COLO829 (cell line): ENCODE measurements at regions not wholly inside any gene's neighbourhood (a gene's known extent, or its start where the extent isn't known, plus 50 kb on each side); places are given as distances from the start of the nearest gene placed in this dataset.
"Not testable (repeated sequence)": the region's sequence is repeated elsewhere in the genome, so short reads cannot be mapped to it uniquely, and the experiment has no call there.

ENCODE experiments used
- DNase-seq: peaks from one replicate; pipeline ENCODE4 v3.0.0; 2012; ENCODE audit warnings: low spot score

DNA sequence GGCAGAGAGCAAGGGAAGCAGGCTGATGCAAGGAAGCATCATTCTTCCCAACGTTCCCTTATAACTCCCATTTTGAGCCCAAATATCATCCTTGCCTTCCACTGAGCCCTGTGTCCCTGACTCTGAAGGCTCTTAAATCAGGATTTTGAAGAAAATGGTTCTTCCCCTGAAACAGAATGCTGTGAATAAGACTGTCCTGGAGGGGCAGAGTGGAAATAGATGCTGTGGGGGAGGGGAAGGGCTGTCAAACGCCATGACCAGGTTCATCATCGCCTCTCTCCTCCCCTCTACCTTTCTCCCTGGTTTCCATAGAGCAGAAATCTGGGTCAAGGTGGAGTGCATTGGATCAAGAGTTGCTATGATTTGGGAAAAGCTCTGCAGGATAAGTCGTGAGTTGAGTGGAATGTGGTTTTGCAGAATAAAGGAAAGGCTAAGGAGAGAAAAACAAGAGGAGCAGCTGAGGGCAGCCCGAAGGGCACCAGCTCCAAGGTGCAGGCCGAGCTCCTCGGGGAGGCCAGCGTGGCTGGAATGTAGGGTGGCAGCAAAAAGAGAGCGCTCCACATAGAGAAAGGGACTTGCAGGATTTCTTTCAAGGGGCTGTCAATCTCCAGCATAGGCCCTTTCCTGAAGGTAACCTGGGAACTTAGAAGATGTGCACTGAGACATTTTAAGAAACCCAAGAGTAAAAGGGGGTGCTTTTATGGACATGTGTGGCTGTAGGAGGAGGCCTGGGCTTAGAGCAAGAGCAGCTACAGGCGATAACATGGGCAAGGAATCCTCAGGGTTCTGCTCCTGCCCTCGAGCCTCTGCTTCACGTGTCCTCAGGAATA lies 120.8 kb upstream of the CDYL start:
- no peak for DNase-seq

DNA sequence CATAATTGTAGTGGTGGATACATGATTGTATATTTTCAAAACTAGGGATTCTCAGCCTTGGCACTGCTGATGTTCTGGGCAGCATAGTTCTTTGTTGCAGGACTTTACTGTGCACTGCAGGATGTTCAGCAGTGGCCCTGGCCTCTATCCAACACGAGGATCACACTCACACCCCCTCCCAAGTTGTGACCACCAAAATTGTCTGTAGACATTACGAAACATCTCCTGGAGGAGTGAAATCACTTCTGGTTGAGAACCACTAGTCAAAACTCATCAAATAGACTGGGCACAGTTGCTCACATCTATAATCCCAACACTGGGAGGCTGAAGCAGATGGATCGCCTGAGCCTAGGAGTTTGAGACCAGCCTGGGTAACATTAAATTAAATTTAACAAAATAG lies 123.1 kb upstream of the CDYL start:
- no peak for DNase-seq

DNA sequence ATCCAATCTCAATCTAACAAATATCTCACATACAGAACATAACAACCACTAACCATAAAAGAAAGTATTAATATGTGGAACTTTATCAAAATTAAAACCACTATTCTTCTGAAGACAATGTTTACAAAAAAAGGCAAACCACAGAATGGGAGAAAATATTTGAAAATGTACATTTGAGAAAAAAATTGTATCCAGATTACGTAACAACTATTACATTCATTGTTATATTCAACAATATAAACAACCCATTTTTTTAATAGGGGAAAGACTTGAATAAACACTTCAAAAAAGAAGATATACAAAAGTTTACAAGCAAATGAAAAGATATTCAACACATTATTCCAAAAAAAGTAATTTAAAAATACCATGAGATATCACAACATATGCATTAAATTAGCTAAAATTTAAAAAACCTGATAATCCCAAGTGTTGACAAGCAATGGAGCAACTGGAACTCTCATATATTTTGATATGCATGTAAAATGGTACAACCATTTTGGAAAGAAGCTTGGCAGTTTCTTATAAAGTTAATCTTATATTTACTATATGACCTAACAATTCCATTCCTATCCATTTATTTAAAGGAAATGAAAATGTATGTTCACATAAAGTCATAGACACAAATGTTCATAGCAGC lies 124.3 kb upstream of the CDYL start:
- no peak for DNase-seq

DNA sequence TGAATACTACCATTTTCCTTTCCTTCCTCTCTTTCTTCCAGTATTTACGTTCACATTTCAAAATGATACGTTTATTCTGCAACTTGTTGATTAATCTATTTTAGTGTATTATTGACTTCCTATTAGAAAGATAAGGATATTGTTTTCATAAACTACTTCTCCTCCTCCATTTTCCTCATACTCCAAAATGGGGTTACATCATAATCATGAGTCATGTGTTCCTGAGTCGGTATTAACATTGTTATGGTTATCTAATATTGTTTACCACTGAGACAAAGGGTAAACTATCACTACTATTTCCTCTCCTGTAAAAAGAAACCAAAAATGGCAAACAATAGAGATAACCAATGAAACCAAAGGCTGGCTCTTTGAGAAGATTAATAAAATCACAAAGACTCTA lies 126.5 kb upstream of the CDYL start:
- DNase-seq = no peak

DNA sequence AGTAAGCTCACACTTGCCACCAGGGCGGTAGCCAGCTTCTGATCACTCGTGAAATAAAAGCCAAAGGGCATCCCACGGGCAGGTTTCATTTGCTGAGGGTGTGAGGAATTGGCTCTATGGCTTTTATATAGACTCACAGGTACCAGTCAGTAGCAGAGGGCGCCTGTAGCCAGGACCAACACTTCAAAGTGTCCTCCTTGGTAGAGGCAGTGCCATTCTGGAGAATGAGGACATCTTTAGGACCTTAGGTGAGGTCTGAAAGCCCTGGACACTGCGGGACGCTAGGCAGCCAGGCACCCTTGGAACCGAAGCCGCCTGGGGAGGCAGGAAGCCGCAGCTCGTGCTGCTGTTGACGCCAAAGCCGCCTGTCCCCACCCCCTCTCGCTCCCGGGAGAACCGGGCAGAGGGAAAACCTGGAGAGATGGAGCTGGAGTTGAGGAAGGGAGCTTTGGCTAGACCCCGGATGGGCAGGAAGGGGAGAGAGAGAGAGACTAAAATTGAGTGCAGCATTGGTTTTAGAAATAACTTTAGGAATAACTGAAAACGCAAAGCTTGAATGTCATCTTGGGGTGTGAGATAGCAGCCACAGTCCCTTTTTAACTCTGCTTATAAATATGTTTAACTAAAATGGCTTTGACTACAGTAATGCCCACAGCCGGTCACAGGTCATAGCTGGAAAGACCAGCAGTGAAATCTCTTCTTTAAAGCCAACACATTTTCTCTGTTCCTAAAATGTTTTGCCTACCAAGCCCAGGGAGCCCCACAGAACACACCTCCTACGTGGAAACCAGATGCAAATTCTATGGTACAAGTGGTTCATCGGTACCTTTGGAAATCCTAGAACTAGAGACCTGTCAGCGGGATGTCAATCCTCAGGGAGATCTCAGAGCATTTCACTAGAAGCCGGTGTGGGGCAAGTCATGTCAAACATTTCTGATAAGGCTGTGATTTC lies 128.5 kb upstream of the CDYL start:
- peak; percentile 61 for DNase-seq

DNA sequence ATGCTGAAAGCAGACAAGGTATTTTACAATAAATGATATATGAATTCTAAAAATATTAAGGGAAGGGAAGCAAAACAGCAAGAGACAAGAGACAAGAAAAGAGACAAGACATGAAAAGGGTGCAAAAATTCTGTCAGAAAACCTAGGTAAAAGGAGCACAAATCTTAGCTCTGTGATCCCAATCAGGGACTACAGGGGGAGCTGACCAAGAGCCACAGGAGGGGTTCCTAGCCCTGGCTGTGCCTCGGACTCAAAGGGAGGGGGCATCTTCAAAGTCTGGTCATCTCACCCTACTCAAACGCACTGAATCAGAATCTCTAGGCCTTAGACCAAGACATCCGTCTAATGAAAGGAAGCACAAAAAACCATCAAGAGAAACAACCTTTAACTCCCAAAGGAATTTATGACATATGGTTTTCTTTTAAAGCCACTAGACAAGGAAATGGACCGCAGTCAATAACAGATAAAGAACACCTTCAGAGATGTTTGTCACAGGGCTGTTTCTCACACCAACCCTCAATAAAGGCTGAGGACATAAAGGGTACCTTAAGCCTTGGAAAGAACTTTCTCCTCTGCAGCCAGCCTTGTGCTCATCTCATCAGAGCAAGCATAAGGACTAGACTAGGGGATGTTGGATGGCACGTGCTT lies 130.4 kb upstream of the CDYL start:
- DNase-seq = no peak

DNA sequence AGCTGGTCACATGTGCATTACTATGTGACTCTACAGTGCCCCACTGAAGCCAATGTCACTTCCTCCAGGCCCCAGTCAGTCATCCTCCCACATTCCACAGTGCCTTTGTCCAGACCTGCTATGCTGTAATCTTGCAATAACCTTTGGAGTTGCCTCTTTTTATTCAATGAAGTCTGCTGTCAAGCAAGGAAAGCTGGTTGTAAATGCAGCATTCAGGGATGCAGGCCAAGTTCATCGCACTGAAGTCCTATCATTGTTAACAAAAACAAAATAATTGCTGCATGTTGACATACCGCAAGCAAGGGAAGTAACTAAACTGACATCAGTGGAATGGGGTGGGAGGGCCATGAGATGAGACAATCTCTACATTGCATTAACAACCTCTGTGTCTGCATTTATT lies 131.2 kb upstream of the CDYL start:
- DNase-seq = no peak

DNA sequence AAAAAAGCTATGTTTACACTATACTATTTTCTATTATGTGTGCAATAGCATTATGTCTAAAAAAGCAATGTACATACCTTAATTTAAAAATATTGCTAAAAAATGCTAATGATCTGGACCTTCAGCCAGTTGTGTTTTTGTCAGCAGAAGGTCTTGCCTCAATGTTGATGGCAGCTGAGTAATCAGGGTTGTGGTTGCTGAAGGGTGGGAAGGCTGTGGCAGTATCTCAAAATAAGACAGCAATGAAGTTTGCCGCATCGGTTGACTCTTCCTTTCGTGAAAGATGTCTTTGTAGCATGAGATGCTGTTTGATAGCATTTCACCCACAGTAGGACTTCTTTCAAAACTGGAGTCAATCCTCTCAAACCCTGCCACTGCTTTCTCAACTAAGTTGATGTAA lies 134.7 kb upstream of the CDYL start:
- DNase-seq = no peak

DNA sequence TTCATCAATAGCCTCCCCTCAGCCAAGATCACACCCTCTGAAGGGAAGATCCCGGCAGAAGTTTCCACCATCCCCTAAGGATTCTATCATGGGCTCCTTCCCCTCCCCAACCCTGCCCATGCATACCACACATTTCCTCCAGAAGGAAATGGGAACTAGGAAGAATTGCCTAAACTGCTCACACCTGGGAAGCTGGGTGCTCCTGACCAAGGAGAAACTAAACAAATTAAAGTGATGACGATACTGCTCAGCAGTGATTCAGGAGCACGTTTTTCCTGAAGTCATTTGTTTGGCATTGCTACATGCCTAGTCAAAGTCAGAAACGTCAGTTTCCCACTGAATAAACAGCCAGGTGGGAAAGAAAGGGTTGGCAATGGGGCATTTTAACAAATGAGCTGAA lies 136.1 kb upstream of the CDYL start:
- DNase-seq = no peak

DNA sequence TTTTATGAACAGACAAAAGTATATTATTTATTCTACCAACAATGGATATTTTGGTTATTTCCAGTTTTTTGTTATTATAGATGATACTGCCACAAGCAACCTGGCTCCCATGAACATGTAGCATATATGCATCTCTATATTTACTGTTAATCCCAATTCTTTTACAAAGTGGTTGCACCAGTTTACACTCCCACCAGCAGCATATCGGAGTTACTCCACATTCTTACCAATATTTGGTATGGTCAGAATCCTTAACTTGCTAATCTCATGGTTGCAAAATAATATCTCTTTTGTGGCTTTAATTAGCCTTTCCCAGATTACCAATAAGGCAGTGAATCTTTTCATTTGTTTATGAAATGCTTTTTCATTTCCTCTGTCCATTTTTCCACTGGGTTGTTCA lies 137.6 kb upstream of the CDYL start:
- DNase-seq = no peak

DNA sequence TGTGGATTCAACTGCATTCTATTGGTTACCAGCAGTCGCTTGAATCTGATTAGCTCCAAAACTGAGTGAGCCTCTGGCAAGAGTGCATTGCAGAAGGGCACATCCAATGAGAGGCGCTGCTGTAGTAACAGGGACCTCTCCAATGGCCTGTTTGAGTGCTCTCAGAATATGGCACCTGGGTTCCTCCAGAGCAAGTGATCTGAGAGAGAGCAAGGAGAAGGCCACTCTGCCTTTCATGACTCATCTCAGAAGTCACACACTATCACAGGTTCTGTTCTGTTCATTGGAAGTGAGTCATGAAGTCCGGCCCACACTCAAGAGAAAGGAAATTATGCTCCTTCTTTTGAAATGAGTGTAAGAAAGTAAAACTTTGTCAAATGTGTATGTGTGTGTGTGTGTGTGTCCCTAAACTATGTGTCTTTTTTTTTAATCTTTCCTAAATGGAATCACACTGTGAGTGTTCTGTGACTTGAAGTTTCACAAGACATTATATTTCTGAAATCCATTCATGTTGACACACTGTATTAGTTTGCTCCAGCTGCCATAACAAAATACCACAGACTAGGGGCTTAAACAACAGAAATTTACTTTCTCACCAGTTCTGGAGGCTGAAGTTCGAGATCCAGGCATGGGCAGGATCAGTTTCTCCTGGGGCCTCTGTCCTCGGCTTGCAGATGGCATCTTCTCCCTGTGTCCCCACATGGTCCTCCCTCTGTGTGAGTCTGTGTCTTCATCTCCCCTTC lies 138.3 kb upstream of the CDYL start:
- DNase-seq = peak; percentile 57

DNA sequence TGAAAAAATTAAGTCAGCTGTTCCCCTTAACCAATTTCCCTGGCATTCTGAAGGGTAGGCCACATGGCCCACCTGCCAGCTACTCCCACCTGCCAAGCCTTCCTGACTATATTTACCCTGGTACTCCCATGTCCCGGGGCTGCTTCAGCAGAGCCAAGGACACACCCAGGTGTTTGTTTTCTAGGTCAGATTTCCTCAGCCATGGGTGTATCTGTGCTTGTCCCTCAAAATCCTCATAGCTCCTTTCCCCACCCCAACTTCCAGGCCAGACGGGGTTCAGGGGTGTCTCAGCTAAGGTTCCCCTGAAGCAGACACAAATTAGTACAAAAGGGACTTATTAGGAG lies 139.4 kb upstream of the CDYL start:
- no peak for DNase-seq

DNA sequence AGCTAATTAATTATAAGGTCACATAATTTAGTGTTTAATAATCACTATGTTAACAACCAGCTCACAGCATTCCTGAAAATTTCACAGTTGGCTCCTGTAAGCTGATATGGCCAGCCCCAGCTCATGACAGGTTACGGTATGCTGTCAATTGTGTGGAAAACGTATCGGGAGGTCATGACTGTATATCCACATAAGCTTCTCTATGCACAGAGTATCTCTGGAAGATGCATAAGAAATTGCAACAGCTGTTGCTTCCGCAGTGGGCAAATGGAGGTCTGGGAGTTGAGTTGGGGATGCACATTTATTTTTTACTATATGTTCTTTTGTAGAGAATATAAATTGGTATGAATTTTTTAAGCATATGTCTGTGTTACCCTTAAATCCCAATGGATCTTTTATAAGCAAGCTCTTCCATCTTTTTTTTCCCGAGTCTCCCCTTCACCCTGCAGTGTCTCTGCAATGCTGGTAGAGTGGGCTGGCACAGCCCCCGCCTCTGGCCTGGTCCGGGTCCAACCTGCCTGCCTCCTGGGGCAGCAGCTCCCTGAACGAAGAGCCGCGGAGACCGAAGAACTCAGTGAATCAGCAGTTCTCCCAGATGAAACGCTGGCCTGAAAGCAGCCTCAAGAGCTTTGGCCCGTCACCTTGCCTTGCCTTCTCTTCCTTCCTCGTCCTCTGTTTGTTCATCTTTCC lies 139.9 kb upstream of the CDYL start:
- no peak for DNase-seq

DNA sequence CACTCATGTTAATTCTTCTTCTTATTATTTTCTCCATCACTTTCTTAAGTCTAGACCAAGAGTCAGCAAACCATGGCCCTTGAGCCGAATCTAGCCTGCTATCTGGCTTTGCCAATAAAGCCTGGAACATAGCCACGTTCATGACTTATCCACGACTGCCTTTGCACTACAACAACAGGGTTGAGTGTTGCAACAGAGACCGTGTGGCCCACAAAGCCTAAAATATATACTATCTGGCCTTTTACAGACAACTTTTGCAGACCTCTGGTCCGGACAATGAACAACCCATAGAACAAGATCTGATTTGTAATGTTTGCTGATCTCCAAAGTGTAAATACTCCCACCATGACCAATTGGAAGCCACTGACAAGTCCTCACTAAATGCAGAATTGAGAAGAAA lies 140.5 kb upstream of the CDYL start:
- no peak for DNase-seq

DNA sequence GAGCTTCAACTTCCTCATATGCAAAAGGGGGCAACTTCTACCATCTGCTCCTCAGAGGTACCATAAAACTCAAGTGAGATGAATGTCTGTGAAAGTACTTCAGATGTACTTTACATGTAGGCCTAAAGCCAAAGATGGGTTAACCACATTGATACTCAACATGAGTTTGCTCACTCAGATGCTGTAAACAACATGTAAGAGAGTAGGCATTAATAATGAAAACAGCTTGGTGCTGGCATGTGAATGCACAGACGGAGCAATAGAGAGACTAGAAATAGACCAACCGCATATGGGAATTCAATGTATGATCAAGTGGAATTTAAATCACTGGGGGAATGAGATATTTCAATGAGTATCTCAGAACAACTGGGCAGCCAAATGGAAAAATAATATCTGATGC lies 143.8 kb upstream of the CDYL start:
- DNase-seq = no peak

DNA sequence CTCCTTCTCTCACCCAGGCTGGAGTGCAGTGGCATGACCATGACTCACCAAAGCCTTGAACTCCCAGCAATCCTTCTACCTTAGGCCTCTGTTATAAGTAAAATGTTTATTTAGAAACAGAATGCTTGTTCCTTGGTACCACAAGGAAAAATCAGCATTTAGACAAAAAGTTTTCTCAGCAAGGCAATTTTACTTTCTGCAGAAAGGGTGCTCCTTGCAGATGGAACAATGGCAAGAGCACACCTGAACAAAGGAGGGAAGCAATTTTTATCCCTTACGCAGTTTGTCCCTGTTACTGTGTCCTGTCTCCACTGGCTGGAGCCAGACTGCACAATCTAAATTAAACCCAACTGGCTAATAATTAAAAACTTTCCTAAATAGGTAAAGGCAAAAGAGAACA lies 146.4 kb upstream of the CDYL start:
- DNase-seq = not testable (repeated sequence)

DNA sequence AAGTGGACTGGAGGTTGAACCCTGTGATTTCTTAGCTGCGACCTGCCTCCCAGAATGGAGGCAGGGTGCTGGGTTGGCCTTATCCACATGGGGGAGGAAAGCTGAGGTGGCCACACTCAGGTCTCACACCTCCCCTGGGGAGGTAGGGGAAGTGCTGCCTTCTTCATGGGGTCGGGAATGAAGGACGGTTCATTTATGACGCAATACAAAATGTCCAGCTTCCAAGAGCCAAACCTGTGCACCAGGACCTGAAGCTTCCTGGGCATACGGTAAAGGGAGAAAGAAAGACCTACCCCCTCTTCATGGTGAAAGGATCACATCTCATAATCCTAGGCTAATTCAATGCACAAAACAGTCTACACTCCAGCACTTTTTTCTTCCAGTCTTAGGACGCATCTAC lies 150.6 kb upstream of the CDYL start:
- DNase-seq = no peak

DNA sequence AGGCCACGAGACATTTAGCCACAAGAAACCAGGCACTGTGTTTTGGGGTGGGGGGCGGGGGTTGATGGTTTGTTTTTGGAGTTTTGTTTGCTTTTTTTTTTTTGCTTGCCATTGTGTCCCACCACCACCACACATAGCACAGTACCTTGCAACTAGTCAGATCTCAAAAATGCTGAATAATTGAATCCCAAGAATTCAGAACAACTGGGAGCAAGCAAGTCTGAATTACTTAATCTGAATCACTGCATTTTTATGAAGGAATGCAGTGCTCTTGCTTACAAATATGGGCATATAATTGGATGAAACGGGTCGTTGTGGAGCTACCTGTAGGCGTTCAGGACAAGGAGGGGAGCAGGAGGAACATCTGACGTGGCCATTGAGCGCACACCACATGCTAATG lies 151.5 kb upstream of the CDYL start:
- DNase-seq = no peak

DNA sequence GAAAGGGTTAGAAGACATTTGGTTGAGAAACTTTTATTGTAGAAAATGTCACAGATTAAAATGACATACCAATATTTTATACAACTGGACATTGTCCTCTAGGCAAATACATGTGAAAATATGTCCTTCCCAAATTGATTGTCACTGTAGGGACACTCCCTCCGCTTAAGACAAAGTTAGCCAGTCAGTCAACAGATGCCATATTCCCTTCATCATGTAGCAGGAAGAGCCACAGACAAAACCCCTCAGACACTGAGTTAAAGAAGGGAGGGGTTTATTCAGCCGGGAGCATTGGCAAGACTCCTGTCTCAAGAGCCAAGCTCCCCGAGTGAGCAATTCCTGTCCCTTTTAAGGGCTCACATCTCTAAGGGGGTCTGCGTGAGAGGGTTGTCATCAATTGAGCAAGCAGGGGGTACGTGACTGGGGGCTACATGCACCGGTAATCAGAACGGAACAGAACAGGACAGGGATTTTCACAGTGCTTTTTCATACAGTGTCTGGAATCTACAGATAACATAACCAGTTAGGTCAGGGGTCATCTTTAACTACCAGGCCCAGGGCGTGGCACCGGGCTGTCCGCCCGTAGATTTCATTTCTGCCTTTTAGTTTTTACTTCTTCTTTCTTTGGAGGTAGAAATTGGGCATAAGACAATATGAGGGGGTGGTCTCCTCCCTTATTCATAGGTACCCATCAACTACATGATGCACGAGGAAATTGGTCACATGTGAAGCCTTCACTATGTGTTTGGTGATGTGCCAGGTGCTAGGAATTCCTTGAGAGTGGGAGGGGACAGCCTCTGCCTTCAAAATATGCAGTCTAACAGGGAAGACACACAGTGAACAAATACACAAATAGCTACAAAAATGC lies 155.7 kb upstream of the CDYL start:
- no peak for DNase-seq

DNA sequence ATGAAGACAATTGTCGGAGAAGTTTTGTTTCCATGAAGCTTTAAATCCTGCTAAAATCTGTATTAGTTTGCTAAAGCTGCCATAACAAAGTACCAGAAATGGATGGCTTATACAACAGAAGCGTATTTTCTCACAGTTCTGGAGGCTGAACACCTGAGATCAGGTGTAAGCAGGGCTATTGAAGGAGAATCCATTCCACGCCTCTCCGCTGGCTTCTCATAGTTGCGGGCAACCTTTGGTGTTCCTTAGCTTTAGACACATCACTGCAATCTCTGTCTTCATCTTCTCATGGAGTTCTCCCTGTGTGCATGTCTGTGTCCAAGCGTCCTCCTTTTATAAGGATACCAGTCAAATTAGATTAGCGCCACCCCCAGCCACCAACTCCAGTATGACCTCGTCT lies 159.9 kb upstream of the CDYL start:
- no peak for DNase-seq
